HG03565 (cell line): ENCODE measurements at regions not wholly inside any gene's neighbourhood (a gene's known extent, or its start where the extent isn't known, plus 50 kb on each side); places are given as distances from the start of the nearest gene placed in this dataset.

Source experiments
- ATAC-seq: cut with Tn5 transposase; IDR thresholded peaks from one replicate; pipeline ENCODE4 v1.9.1; 2021; ENCODE audit warnings: mild to moderate bottlenecking, moderate library complexity; ENCODE audit not compliant: unreplicated experiment

GRCh38 chr2:144596073-144596871, 76.4 kb upstream of the ZEB2 start:
- ATAC-seq = peak; percentile 91

- peak; percentile 39 for ATAC-seq
Observed at GRCh38 chr2:144595686-144596072, 75.8 kb upstream of the ZEB2 start.

GRCh38 chr2:144595279-144595678, 75.4 kb upstream of the ZEB2 start:
- ATAC-seq = no peak

GRCh38 chr2:144593803-144594202, 73.9 kb upstream of the ZEB2 start:
- ATAC-seq = no peak

GRCh38 chr2:144592500-144593256, 72.8 kb upstream of the ZEB2 start:
- ATAC-seq = no peak

- no peak for ATAC-seq
Observed at GRCh38 chr2:144587306-144587705, 67.4 kb upstream of the ZEB2 start.

GRCh38 chr2:144586476-144586875, 66.6 kb upstream of the ZEB2 start:
- ATAC-seq = no peak

- ATAC-seq = no peak
Observed at GRCh38 chr2:144583741-144584453, 64.0 kb upstream of the ZEB2 start.

- ATAC-seq = no peak
Observed at GRCh38 chr2:144583381-144583729, 63.4 kb upstream of the ZEB2 start.

GRCh38 chr2:144582651-144583380, 62.9 kb upstream of the ZEB2 start:
- ATAC-seq = no peak

- ATAC-seq = no peak
Observed at GRCh38 chr2:144580521-144581161, 60.7 kb upstream of the ZEB2 start.

- no peak for ATAC-seq
Observed at GRCh38 chr2:144579556-144579955, 59.6 kb upstream of the ZEB2 start.

GRCh38 chr2:144578099-144578498, 58.2 kb upstream of the ZEB2 start:
- no peak for ATAC-seq

- ATAC-seq = peak; percentile 86
Observed at GRCh38 chr2:144572977-144573376, 53.1 kb upstream of the ZEB2 start.

- ATAC-seq = no peak
Observed at GRCh38 chr2:144571770-144572169, 51.9 kb upstream of the ZEB2 start.

- ATAC-seq = no peak
Observed at GRCh38 chr2:144570566-144570965, 50.6 kb upstream of the ZEB2 start.
